Thymus (tissue), 11 donors: ENCODE measurements at regions not wholly inside any gene's neighbourhood (a gene's known extent, or its start where the extent isn't known, plus 50 kb on each side); places are given as distances from the start of the nearest gene placed in this dataset.

Source experiments
- DNase-seq, 9 donors: peaks; one replicate each; pipeline ENCODE4 v3.0.0-alpha.2; 2013; ENCODE audit warnings: low spot score in 9 of 9, low read depth in 6 of 9, missing footprints in 1 of 9
- H3K27ac ChIP-seq, 2 donors: one replicate each; pipeline ENCODE4 v1.5.1; 2013; ENCODE audit warnings: control low read depth in 1 of 2, low read depth in 1 of 2, low read length in 1 of 2, mild to moderate bottlenecking in 1 of 2, moderate library complexity in 1 of 2
- H3K27me3 ChIP-seq, 2 donors: one replicate each; pipeline ENCODE4 v1.5.1; 2013; ENCODE audit warnings: low read length in 1 of 2; ENCODE audit not compliant: control insufficient read depth in 2 of 2, insufficient read depth in 1 of 2
- H3K36me3 ChIP-seq, 2 donors: one replicate each; pipeline ENCODE4 v1.5.1; 2013; ENCODE audit warnings: low read length in 1 of 2, mild to moderate bottlenecking in 1 of 2, moderate library complexity in 1 of 2; ENCODE audit not compliant: control insufficient read depth in 2 of 2, insufficient read depth in 2 of 2
- H3K4me1 ChIP-seq, 2 donors: one replicate each; pipeline ENCODE4 v1.5.1; 2013; ENCODE audit warnings: low read length in 2 of 2; ENCODE audit not compliant: control insufficient read depth in 2 of 2, insufficient read depth in 2 of 2
- H3K4me3 ChIP-seq, 2 donors: one replicate each; pipeline ENCODE4 v1.5.1; 2013; ENCODE audit warnings: low read length in 2 of 2, control low read depth in 1 of 2, mild to moderate bottlenecking in 1 of 2
- H3K9me3 ChIP-seq, 2 donors: one replicate each; pipeline ENCODE4 v1.5.1; 2013; ENCODE audit warnings: low read length in 1 of 2, mild to moderate bottlenecking in 1 of 2; ENCODE audit not compliant: control insufficient read depth in 2 of 2, insufficient read depth in 1 of 2
- WGBS: extraction: QIAGEN DNeasy Blood & Tissue Kit; methylation state at CpG from one replicate; pipeline ENCODE4 v1.1.7; 2013; 5-methylcytosine and 5-hydroxymethylcytosine counted together
- donor health status: healthy.

DNA sequence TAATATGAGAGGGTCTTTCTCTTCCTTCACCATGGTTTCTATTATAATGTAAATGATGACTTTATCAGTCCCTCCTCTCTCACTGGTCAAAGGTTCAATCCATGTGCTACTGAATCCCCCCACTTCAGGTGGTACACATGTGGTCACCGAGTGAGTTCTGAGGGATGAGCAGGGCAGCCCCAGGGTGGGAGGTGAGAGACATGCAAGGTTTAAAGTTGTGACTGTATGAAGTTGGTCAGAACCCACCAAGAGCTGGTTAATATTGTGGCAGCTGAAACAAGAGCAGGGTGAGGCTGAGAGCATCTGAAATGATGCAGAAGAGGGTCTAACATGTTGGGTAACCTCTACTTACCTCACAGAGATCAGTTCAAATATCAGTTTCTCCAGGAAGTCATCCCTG is 444.7 kb upstream of the FBXO33 start:
- no peak for DNase-seq
- Histone ChIP-seq H3K4me3 (no peak overlapping the region), H3K27me3 (no peaks in the 10 kb centered on the region), H3K4me1 (no peaks in the 10 kb centered on the region), H3K36me3 (no peaks in the 10 kb centered on the region), H3K9me3 (no peaks in the 10 kb centered on the region), H3K27ac (no peak overlapping the region)
- WGBS, result 89% methylated on average over 1 of the region's 1 CpG

DNA sequence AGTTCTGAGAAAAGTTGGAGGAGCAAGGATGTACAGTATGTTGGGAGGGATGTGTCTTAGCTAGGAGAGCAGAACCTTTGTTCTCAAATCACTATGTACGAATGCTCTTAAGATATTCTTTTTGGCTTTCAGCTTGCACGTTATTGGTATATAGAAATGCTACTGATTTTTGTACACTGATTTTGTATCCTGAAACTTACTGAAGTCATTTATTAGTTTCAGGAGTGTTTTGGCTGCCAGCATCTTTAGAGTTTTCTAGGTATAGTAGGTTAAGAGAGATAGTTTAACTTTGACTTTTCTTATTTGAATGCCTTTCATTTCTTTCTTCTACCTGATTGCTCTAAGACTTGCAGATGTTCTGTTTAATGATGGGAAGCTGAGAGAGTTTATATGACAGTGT is 442.8 kb upstream of the FBXO33 start:
- H3K4me3 ChIP-seq, result no peak overlapping the region
- no peaks in the 10 kb centered on the region for H3K4me1 ChIP-seq
- DNase-seq, result no peak
- no peaks in the 10 kb centered on the region for H3K36me3 ChIP-seq
- no peak overlapping the region for H3K27ac ChIP-seq
- 97% methylated on average over 2 of the region's 2 CpGs for WGBS
- no peaks in the 10 kb centered on the region for H3K27me3 ChIP-seq
- H3K9me3 ChIP-seq, result no peaks in the 10 kb centered on the region

DNA sequence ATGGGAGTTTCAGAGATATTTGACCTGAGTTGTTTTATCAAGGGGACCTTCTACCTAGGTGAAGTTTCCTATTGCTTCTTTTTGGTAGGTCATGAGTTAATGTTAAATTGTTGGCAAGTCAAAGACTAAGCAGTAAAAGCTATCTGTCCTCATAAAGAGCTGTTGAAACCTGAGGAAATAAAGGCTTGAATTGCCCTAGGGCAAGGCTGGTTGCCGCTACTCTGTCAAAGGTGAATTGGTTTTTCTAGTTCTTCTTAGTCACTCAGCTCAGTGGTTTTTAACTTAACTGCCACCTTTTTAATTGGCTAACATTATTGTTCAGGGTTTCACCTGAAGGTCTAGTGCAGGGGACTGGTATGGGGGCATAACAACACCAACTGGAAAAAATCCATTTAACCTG is 441.6 kb upstream of the FBXO33 start:
- Histone ChIP-seq H3K4me3 (no peak overlapping the region), H3K27ac (no peak overlapping the region), H3K9me3 (no peaks in the 10 kb centered on the region), H3K27me3 (no peaks in the 10 kb centered on the region), H3K4me1 (no peaks in the 10 kb centered on the region), H3K36me3 (no peaks in the 10 kb centered on the region)
- WGBS, result 76% methylated on average over 1 of the region's 1 CpG
- no peak for DNase-seq

DNA sequence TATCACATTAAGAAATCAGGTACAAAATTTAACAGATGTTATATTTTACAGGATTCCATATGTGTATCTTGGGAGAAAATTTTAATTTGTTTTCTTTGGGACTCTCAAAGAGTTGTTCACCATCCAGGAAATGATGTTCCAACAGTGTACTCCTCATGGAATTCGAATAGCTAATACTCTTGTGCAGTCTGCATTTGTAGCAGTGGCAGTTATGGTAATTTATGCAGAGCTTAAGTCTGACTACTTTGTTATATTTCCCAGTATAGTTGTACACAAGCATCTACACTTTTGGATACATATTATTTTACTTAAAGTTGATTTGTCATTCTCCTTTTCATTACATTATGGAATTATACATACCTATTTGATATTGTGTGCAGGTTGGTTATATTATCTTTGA is 436.7 kb upstream of the FBXO33 start:
- 68% methylated on average over 1 of the region's 1 CpG for WGBS
- DNase-seq, result no peak
- no peak overlapping the region for H3K27ac ChIP-seq
- H3K4me3 ChIP-seq, result no peak overlapping the region
- no peaks in the 10 kb centered on the region for H3K9me3 ChIP-seq
- no peaks in the 10 kb centered on the region for H3K27me3 ChIP-seq
- H3K4me1 ChIP-seq, result no peaks in the 10 kb centered on the region
- H3K36me3 ChIP-seq, result no peaks in the 10 kb centered on the region

DNA sequence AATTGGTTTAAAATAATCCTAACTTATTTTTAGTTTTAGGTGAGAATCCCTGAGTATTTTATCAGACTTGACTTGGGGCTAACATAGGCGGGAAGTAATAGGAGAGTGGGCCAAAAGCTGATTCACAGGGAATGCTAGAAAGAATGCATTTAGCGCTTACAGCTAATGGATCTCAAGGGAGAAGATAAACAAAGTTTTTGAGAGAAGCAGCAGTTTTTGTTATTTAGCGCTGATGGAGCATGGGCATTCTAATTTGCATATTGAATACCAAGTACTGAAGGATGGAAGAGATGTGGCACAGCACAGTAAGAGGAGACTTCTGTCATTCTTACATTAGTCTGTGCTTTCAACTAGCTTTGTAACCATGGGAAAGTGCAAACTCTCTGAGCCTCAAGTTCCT is 436.0 kb upstream of the FBXO33 start:
- Histone ChIP-seq H3K36me3 (no peaks in the 10 kb centered on the region), H3K4me3 (no peak overlapping the region), H3K4me1 (no peaks in the 10 kb centered on the region), H3K27me3 (no peaks in the 10 kb centered on the region), H3K9me3 (no peaks in the 10 kb centered on the region), H3K27ac (no peak overlapping the region)
- 62% methylated on average over 3 of the region's 3 CpGs for WGBS
- DNase-seq, result no peak

DNA sequence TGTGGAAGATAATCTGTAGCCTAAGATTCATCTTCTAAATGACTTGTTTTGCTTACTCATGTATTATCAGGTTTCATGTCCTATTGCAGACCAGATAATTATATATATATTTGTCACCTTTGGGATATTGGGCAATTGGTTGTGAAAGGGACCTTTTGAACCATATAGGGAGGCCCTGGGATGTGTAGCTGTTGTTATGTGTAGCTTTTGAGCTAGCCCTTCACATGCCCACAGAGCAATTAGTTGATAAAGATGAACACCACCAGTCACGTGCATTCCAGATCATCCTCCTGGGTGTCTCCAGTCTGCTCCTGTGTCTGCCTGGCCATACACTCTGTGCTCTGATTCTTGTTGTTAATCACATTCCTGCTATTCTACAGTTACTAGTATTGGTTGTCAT is 431.2 kb upstream of the FBXO33 start:
- Histone ChIP-seq H3K27me3 (no peaks in the 10 kb centered on the region), H3K4me1 (no peaks in the 10 kb centered on the region), H3K4me3 (no peak overlapping the region), H3K9me3 (no peaks in the 10 kb centered on the region), H3K36me3 (no peaks in the 10 kb centered on the region), H3K27ac (no peak overlapping the region)
- WGBS, result 92% methylated on average over 1 of the region's 1 CpG
- no peak for DNase-seq

DNA sequence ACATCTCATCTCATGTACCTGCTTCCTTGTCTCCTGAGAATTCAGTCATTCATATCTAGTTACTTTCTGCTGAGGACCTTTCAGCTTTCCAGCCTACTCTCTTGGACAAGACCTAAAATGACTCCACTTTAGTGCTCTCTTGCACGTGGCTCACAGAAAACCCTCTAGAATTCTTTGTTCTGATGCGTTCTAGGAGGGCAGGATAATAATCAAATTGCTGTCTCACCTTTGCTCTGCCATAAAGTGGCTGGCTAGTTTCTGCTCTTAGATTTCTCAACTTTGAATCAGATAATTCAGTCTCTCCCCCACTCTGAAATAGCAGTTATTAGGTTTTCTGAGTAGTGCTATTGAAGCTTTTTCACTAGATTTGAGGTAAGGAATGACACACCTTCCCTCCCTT is 429.5 kb upstream of the FBXO33 start:
- WGBS, result 81% methylated on average over 2 of the region's 2 CpGs
- Histone ChIP-seq H3K27ac (no peak overlapping the region), H3K27me3 (no peaks in the 10 kb centered on the region), H3K4me1 (no peaks in the 10 kb centered on the region), H3K9me3 (no peaks in the 10 kb centered on the region), H3K4me3 (no peak overlapping the region), H3K36me3 (no peaks in the 10 kb centered on the region)
- DNase-seq, result no peak

DNA sequence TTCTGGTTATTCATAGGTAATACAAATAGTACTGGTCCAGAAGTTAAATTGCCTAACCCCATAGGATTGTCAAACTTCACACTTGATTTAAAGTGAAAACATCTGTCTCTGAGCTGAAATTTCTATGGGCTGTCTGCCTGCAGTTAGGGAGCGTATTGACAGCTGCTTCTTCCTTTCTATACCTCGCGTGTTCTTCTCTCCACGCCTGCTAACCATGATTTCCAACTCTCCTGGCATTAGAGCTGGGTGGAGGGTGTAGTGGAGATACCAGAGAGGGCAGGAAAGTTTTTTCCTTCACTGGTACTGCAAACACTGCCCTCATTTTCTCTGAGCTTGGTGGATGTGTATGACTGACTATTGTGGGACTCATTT is 429.0 kb upstream of the FBXO33 start:
- Histone ChIP-seq H3K4me3 (no peak overlapping the region), H3K4me1 (no peaks in the 10 kb centered on the region), H3K36me3 (no peaks in the 10 kb centered on the region), H3K27ac (no peak overlapping the region), H3K27me3 (no peaks in the 10 kb centered on the region), H3K9me3 (no peaks in the 10 kb centered on the region)
- 90% methylated on average over 4 of the region's 4 CpGs for WGBS
- no peak for DNase-seq

DNA sequence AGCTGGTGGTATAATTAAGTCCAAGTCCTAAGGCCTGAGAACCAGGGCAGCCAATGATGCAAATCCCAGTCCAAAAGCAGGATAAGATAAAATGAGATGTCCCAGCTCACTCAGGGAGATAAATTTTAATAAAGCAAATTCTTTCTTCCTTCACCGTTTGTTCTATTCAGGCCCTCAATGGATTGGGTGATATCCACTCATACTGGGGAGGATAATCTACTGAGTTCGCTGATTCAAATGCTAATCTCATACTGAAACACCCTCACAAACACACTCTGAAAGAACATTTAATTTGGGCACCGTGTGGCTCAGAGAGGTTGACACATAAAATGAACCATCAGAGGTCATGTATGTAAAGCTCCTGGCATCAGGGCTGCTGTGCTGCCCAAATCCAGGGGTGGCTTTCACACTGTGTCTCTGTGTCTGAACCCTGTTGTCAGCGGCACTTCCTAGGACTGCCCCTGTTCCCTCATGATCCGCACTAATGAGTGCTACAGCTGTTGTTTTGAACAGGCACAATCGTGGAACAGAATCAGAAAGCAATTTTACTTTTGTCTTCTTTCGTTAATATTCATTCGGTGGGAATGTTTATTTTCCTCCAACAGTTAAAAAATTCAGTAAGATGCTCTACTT is 428.5 kb upstream of the FBXO33 start:
- Histone ChIP-seq H3K27ac (no peak overlapping the region), H3K4me3 (no peak overlapping the region), H3K4me1 (no peaks in the 10 kb centered on the region), H3K36me3 (no peaks in the 10 kb centered on the region), H3K27me3 (no peaks in the 10 kb centered on the region), H3K9me3 (no peaks in the 10 kb centered on the region)
- 82% methylated on average over 8 of the region's 8 CpGs for WGBS
- DNase-seq, result no peak

DNA sequence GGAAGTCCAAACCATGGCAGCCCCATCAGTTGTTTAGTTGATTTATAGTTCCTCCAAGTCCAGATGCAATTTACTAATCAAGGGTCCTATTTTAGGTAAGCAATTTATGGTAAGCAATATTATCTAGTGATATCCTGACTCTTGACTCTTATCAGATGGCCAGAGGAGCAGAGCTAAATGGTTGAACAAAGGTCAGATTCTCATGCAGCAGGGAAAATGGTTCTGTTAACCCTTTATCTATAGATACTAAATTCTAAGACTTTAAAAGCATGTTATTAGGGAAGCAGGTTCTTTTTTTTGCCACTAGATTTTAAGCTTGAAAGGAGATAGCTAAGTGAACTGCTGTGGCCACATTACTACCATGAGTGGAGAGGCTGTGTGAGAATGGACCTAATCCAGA is 427.1 kb upstream of the FBXO33 start:
- H3K4me1 ChIP-seq, result no peaks in the 10 kb centered on the region
- H3K4me3 ChIP-seq, result no peak overlapping the region
- no peak for DNase-seq
- H3K27ac ChIP-seq, result no peak overlapping the region
- no peaks in the 10 kb centered on the region for H3K27me3 ChIP-seq
- no peaks in the 10 kb centered on the region for H3K36me3 ChIP-seq
- no peaks in the 10 kb centered on the region for H3K9me3 ChIP-seq
